Gastrocnemius medialis (tissue), 4 donors: ENCODE measurements at regions not wholly inside any gene's neighbourhood (a gene's known extent, or its start where the extent isn't known, plus 50 kb on each side); places are given as distances from the start of the nearest gene placed in this dataset.

ENCODE experiments used
- POLR2A ChIP-seq, 2 donors: fragments of 450-650 bp; IDR thresholded peaks; one replicate each; pipeline ENCODE4 v1.6.1; 2017; ENCODE audit warnings: antibody characterized with exemption in 2 of 2, mild to moderate bottlenecking in 2 of 2, moderate library complexity in 2 of 2
- TF ChIP-seq, protein P1 (sequence below), 5 experiments: fragments of 450-650 bp in 3 of 5; fragments of 200-600 bp in 2 of 5; sonication (generic) in 2 of 5; IDR thresholded peaks in 4 of 5; conservative IDR thresholded peaks in 1 of 5; 1 replicate in 4 of 5; 2 replicates in 1 of 5; pipeline ENCODE4 v1.5.1; 2016 to 2019; ENCODE audit warnings: antibody characterized with exemption in 5 of 5, mild to moderate bottlenecking in 3 of 5, moderate library complexity in 3 of 5

DNA sequence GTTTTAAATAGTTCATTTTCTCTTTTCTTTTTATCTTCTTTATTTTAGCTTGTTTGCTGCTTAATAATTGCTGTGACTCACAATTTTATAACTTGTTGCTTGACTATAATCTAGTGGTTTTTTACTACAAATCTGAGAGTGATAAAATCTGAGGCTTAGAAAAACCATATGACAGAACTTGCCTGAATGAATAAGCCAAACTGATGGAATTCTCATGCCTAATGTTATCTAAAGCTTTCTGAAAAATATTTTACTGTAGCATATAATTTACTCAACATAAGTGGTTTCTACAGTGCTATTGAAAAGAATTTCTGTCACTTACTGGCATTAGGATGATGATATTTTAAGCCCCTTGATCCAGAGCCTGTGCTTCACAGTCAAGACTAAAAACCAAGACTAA lies 175.1 kb downstream of the VGLL3 start:
- TF ChIP-seq, protein P1, sequence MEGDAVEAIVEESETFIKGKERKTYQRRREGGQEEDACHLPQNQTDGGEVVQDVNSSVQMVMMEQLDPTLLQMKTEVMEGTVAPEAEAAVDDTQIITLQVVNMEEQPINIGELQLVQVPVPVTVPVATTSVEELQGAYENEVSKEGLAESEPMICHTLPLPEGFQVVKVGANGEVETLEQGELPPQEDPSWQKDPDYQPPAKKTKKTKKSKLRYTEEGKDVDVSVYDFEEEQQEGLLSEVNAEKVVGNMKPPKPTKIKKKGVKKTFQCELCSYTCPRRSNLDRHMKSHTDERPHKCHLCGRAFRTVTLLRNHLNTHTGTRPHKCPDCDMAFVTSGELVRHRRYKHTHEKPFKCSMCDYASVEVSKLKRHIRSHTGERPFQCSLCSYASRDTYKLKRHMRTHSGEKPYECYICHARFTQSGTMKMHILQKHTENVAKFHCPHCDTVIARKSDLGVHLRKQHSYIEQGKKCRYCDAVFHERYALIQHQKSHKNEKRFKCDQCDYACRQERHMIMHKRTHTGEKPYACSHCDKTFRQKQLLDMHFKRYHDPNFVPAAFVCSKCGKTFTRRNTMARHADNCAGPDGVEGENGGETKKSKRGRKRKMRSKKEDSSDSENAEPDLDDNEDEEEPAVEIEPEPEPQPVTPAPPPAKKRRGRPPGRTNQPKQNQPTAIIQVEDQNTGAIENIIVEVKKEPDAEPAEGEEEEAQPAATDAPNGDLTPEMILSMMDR (IDR thresholded peaks at IDR 0.05 in 4 of 5, conservative IDR thresholded peaks at IDR 0.05 in 1 of 5): no peak
- no peak for TF ChIP-seq POLR2A (IDR thresholded peaks at IDR 0.05)
